AG20443 (cell line): ENCODE measurements at regions not wholly inside any gene's neighbourhood (a gene's known extent, or its start where the extent isn't known, plus 50 kb on each side); places are given as distances from the start of the nearest gene placed in this dataset.
"Not testable (repeated sequence)": the region's sequence is repeated elsewhere in the genome, so short reads cannot be mapped to it uniquely, and the experiment has no call there.

Experiments used
- DNase-seq: peaks from one replicate; pipeline ENCODE4 v3.0.0; 2012; ENCODE audit warnings: low spot score, mixed read lengths

- DNase-seq: no peak
Measured at GRCh38 chr20:43837856-43838702, 76.6 kb upstream of the TOX2 start.

- no peak for DNase-seq
Measured at GRCh38 chr20:43836790-43837189, 77.9 kb upstream of the TOX2 start.

GRCh38 chr20:43835944-43836508 lies 78.6 kb upstream of the TOX2 start:
- DNase-seq: no peak

GRCh38 chr20:43833511-43834395 lies 80.9 kb upstream of the TOX2 start:
- no peak for DNase-seq

GRCh38 chr20:43832961-43833360 lies 81.7 kb upstream of the TOX2 start:
- no peak for DNase-seq

GRCh38 chr20:43832096-43832816 lies 82.4 kb upstream of the TOX2 start:
- no peak for DNase-seq

- DNase-seq: no peak
Measured at GRCh38 chr20:43831481-43832065, 83.1 kb upstream of the TOX2 start.

GRCh38 chr20:43830883-43831282 lies 83.8 kb upstream of the TOX2 start:
- no peak for DNase-seq

- DNase-seq: no peak
Measured at GRCh38 chr20:43829951-43830690, 84.5 kb upstream of the TOX2 start.

GRCh38 chr20:43827940-43828562 lies 86.6 kb upstream of the TOX2 start:
- no peak for DNase-seq

GRCh38 chr20:43826943-43827342 lies 87.7 kb upstream of the TOX2 start:
- not testable (repeated sequence) for DNase-seq

- DNase-seq: no peak
Measured at GRCh38 chr20:43825581-43825980, 89.1 kb upstream of the TOX2 start.

GRCh38 chr20:43825051-43825402 lies 89.6 kb upstream of the TOX2 start:
- DNase-seq: no peak

GRCh38 chr20:43824309-43825050 lies 90.2 kb upstream of the TOX2 start:
- peak; percentile 45 for DNase-seq

GRCh38 chr20:43821795-43822194 lies 92.9 kb upstream of the TOX2 start:
- no peak for DNase-seq

- DNase-seq: no peak
Measured at GRCh38 chr20:43820731-43821330, 93.8 kb upstream of the TOX2 start.

GRCh38 chr20:43812216-43812615 lies 85.4 kb upstream of the GTSF1L start:
- no peak for DNase-seq

- no peak for DNase-seq
Measured at GRCh38 chr20:43809206-43809819, 82.5 kb upstream of the GTSF1L start.

- no peak for DNase-seq
Measured at GRCh38 chr20:43804781-43805180, 78.0 kb upstream of the GTSF1L start.
